B cell (primary cell): ENCODE measurements at regions not wholly inside any gene's neighbourhood (a gene's known extent, or its start where the extent isn't known, plus 50 kb on each side); places are given as distances from the start of the nearest gene placed in this dataset.
"Not testable (repeated sequence)": the region's sequence is repeated elsewhere in the genome, so short reads cannot be mapped to it uniquely, and the experiment has no call there.

Source experiments
- ATAC-seq: fragments of 200-7000 bp; cut with Tn5 transposase; one replicate; pipeline ENCODE4 v1.10.0; 2021; ENCODE audit warnings: low read depth, mild to moderate bottlenecking, moderate number of reproducible peaks, moderate library complexity
- CTCF ChIA-PET: fragments of 350-600 bp; sonication (Branson Sonifier 250); formaldehyde crosslinking; loops from one replicate; lab custom pipeline; 2021; ENCODE audit warnings: antibody characterized with exemption, inconsistent platforms; lab: Charles Lee
- POLR2A ChIA-PET: fragments of 350-600 bp; sonication (Branson Sonifier 250); formaldehyde crosslinking; loops from one replicate; lab custom pipeline; 2021; ENCODE audit warnings: antibody characterized with exemption; lab: Charles Lee
- DNase-seq: peaks from one replicate; pipeline ENCODE4 v3.0.0; 2013
- H2AFZ ChIP-seq: 2 replicates; pipeline ENCODE4 v1.6.1; 2012; ENCODE audit warnings: mild to moderate bottlenecking, low read depth, low read length; ENCODE audit not compliant: insufficient read depth, poor library complexity, severe bottlenecking
- H3K27ac ChIP-seq, 2 donors: 1 replicate in 1 of 2; 2 replicates in 1 of 2; pipeline ENCODE4 v1.5.1; 2012 to 2013; ENCODE audit warnings: low read length in 2 of 2, mild to moderate bottlenecking in 2 of 2, moderate library complexity in 1 of 2
- H3K27me3 ChIP-seq, 4 experiments: fragments of 200-600 bp in 1 of 4; sonication (generic) in 1 of 4; replicated peaks in 1 of 4; 1 replicate in 2 of 4; 2 replicates in 2 of 4; pipeline versions ENCODE4 v1.6.1 to v1.7.0; 2013 to 2016; ENCODE audit warnings: low read length in 3 of 4, mild to moderate bottlenecking in 2 of 4, mixed read lengths in 1 of 4, moderate library complexity in 1 of 4; ENCODE audit not compliant: insufficient read depth in 4 of 4, control insufficient read depth in 3 of 4; ENCODE audit errors: control extremely low read depth in 1 of 4
- H3K36me3 ChIP-seq, 2 experiments: replicated peaks in 1 of 2; 1 replicate in 1 of 2; 2 replicates in 1 of 2; pipeline versions ENCODE4 v1.6.1 to v1.7.1; 2013; ENCODE audit warnings: low read length in 1 of 2; ENCODE audit not compliant: insufficient read depth in 2 of 2, control insufficient read depth in 1 of 2; ENCODE audit errors: control extremely low read depth in 1 of 2, extremely low read depth in 1 of 2
- H3K4me1 ChIP-seq, 2 donors: fragments of 200-600 bp in 1 of 2; sonication (generic) in 1 of 2; 1 replicate in 1 of 2; 2 replicates in 1 of 2; pipeline versions ENCODE4 v1.5.1 to v1.6.1; 2013 to 2017; ENCODE audit warnings: low read length in 2 of 2; ENCODE audit not compliant: control insufficient read depth in 2 of 2, insufficient read depth in 2 of 2
- H3K4me2 ChIP-seq: replicated peaks from 2 replicates; pipeline ENCODE3; 2012; ENCODE audit warnings: mild to moderate bottlenecking, low read depth, low read length; ENCODE audit not compliant: poor library complexity, severe bottlenecking
- H3K4me3 ChIP-seq, 5 experiments: fragments of 200-600 bp in 1 of 5; sonication (generic) in 1 of 5; 1 replicate in 3 of 5; 2 replicates in 2 of 5; pipeline versions ENCODE4 v1.5.1 to v1.7.0; 2011 to 2016; ENCODE audit warnings: low read length in 4 of 5, mild to moderate bottlenecking in 4 of 5, low read depth in 2 of 5, control low read depth in 1 of 5, moderate library complexity in 1 of 5; ENCODE audit not compliant: insufficient read depth in 1 of 5; ENCODE audit errors: control extremely low read depth in 1 of 5, extremely low read depth in 1 of 5
- H3K79me2 ChIP-seq: fragments of 200-600 bp; sonication (generic); one replicate; pipeline ENCODE4 v1.6.0; 2016; ENCODE audit warnings: low read length; ENCODE audit not compliant: control insufficient read depth, insufficient read depth
- H3K9ac ChIP-seq: fragments of 200-600 bp; sonication (generic); 2 replicates; pipeline ENCODE4 v1.6.1; 2017; ENCODE audit warnings: mild to moderate bottlenecking, low read length, moderate library complexity
- H3K9me3 ChIP-seq, 3 donors: one replicate each; pipeline versions ENCODE4 v1.6.1 to v1.7.1; 2013; ENCODE audit warnings: low read length in 2 of 3; ENCODE audit not compliant: control insufficient read depth in 2 of 3, insufficient read depth in 1 of 3; ENCODE audit errors: control extremely low read depth in 1 of 3
- H4K20me1 ChIP-seq: 2 replicates; pipeline ENCODE4 v1.6.0; 2012; ENCODE audit warnings: mild to moderate bottlenecking, low read length; ENCODE audit not compliant: insufficient read depth, control insufficient read depth, poor library complexity, severe bottlenecking
- H3K27ac Mint-ChIP-seq: one replicate; pipeline ENCODE4 v1.8.0; 2021; ENCODE audit warnings: mixed read lengths
- H3K27me3 Mint-ChIP-seq: one replicate; pipeline ENCODE4 v1.8.0; 2021; ENCODE audit warnings: mixed read lengths
- H3K4me1 Mint-ChIP-seq: one replicate; pipeline ENCODE4 v1.8.0; 2021; ENCODE audit warnings: mixed read lengths
- H3K4me3 Mint-ChIP-seq: one replicate; pipeline ENCODE4 v1.8.0; 2021; ENCODE audit warnings: mixed read lengths
- H3K9me3 Mint-ChIP-seq: one replicate; pipeline ENCODE4 v1.8.0; 2022; ENCODE audit warnings: mixed read lengths; ENCODE audit not compliant: insufficient read depth
- CTCF ChIP-seq: fragments of 200-600 bp; IDR thresholded peaks from one replicate; pipeline ENCODE4 v1.8.0; 2022; ENCODE audit warnings: antibody characterized with exemption, mild to moderate bottlenecking
- EZH2 ChIP-seq: IDR thresholded peaks from 2 replicates; pipeline ENCODE4 v1.6.1; 2012; ENCODE audit warnings: borderline replicate concordance, low read depth, mild to moderate bottlenecking, moderate library complexity, low read length; ENCODE audit not compliant: insufficient read depth, poor library complexity, severe bottlenecking
- WGBS: methylation state at CpG from one replicate; pipeline ENCODE4 v1.1.5; 2013; ENCODE audit warnings: missing lambda C conversion rate; ENCODE audit not compliant: insufficient coverage; 5-methylcytosine and 5-hydroxymethylcytosine counted together
- intact Hi-C: fragments of 100-400 bp; cut with micrococcal nuclease; formaldehyde crosslinking; loops from one replicate; pipeline ENCODE4 v1.10.0; 2022

GRCh38 chr5:89055015-89055694 lies 172.2 kb upstream of the MEF2C start:
- peaks cover 2% of the 10 kb centered on the region for H3K4me1 Mint-ChIP-seq
- DNase-seq (no peak), ATAC-seq (no peak)
- 100% methylated on average over 2 of the region's 6 CpGs for WGBS
- H3K27me3 ChIP-seq, result no peaks in the 10 kb centered on the region
- H3K9ac ChIP-seq, result no peak overlapping the region
- no peaks in the 10 kb centered on the region for H3K4me1 ChIP-seq
- H4K20me1 ChIP-seq, result no peaks in the 10 kb centered on the region
- H3K9me3 ChIP-seq, result peaks cover 0 to 8% (median 4%) of the 10 kb centered on the region in 3 donors
- H3K4me3 ChIP-seq, result no peak overlapping the region
- no peaks in the 10 kb centered on the region for H3K36me3 ChIP-seq
- no peak overlapping the region for H3K4me3 Mint-ChIP-seq
- no peaks in the 10 kb centered on the region for H3K27me3 Mint-ChIP-seq
- TF ChIP-seq EZH2, result no peak
- no peak for TF ChIP-seq CTCF
- intact Hi-C loops, result no loop called here
- H2AFZ ChIP-seq, result no peak overlapping the region
- ChIA-PET CTCF (interaction anchor here (1.6 kb wide), 1 partner anchor 10 kb away, joined by 3 read pairs; no protein-coding TSS in a partner anchor), POLR2A (no interaction called here)
- no peaks in the 10 kb centered on the region for H3K79me2 ChIP-seq
- no peak overlapping the region for H3K27ac ChIP-seq
- peaks cover 11% of the 10 kb centered on the region for H3K9me3 Mint-ChIP-seq
- no peak overlapping the region for H3K27ac Mint-ChIP-seq
- H3K4me2 ChIP-seq, result no peak overlapping the region

GRCh38 chr5:89053547-89053946 lies 170.6 kb upstream of the MEF2C start:
- Histone ChIP-seq H3K4me1 (no peaks in the 10 kb centered on the region), H3K4me2 (no peak overlapping the region), H3K9ac (no peak overlapping the region), H3K4me3 (no peak overlapping the region), H4K20me1 (no peaks in the 10 kb centered on the region), H3K79me2 (no peaks in the 10 kb centered on the region), H3K9me3 (peaks cover 0 to 13% (median 11%) of the 10 kb centered on the region in 3 donors), H3K36me3 (no peaks in the 10 kb centered on the region), H2AFZ (no peak overlapping the region), H3K27ac (no peak overlapping the region), H3K27me3 (no peaks in the 10 kb centered on the region)
- WGBS, result no CpG with 5 or more reads among the region's 4 CpGs
- peaks cover 12% of the 10 kb centered on the region for H3K9me3 Mint-ChIP-seq
- H3K4me1 Mint-ChIP-seq, result peaks cover 2% of the 10 kb centered on the region
- no peak for TF ChIP-seq EZH2
- TF ChIP-seq CTCF, result no peak
- no peak overlapping the region for H3K27ac Mint-ChIP-seq
- POLR2A ChIA-PET, result interaction anchor here (0.6 kb wide), 1 partner anchor 709 kb away, joined by 3 read pairs; no protein-coding TSS in a partner anchor
- DNase-seq (no peak), ATAC-seq (no peak)
- H3K27me3 Mint-ChIP-seq, result no peaks in the 10 kb centered on the region
- CTCF ChIA-PET, result interaction anchor here (0.6 kb wide), 1 partner anchor 454 kb away, joined by 3 read pairs; no protein-coding TSS in a partner anchor
- no peak overlapping the region for H3K4me3 Mint-ChIP-seq
- intact Hi-C loops, result no loop called here

- H3K27me3 Mint-ChIP-seq, H3K36me3 ChIP-seq, H3K27me3 ChIP-seq, H2AFZ ChIP-seq, DNase-seq, H3K27ac ChIP-seq, ATAC-seq, H3K4me3 Mint-ChIP-seq, H3K4me2 ChIP-seq, H4K20me1 ChIP-seq, H3K4me1 ChIP-seq, H3K27ac Mint-ChIP-seq, H3K9ac ChIP-seq, intact Hi-C loops, POLR2A ChIA-PET, H3K4me1 Mint-ChIP-seq, CTCF ChIA-PET, H3K79me2 ChIP-seq, H3K4me3 ChIP-seq: not testable (repeated sequence)
- H3K9me3 Mint-ChIP-seq, result peaks cover 12% of the 10 kb centered on the region
- H3K9me3 ChIP-seq, result peaks cover 0 to 13% (median 11%) of the 10 kb centered on the region in 3 donors
- WGBS, result 100% methylated on average over 4 of the region's 5 CpGs
Observed at GRCh38 chr5:89050062-89050461, 167.1 kb upstream of the MEF2C start.
